SIG-M5 treated with dmso at 0.1 percent for 504 hours (cell line): ENCODE measurements at regions not wholly inside any gene's neighbourhood (a gene's known extent, or its start where the extent isn't known, plus 50 kb on each side); places are given as distances from the start of the nearest gene placed in this dataset.
"Not testable (repeated sequence)": the region's sequence is repeated elsewhere in the genome, so short reads cannot be mapped to it uniquely, and the experiment has no call there.

Source experiments
- DNase-seq: peaks from one replicate; lab custom pipeline; 2025; ENCODE audit not compliant: unreplicated experiment; lab: John Stamatoyannopoulos, UW

DNA sequence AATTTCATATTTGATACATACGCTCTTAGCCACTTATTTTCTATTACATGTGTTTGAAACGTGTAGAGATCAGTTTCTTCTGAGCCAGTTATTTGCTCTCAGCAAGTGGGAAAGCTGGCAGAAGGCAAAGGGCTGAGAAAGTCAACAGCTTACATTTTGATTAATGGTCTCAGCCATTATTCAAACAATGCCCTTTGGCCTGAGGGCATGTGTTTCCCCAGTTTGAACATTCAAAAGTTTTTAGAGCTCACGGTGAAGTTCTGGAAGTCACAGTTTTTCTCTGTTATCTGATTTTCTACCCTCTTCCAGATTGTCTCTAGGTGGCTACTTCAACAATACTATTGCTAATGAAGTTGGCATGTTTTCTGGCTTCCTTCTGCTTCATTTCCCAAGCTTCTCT lies 591.8 kb upstream of the CPEB2 start:
- DNase-seq, result no peak

DNA sequence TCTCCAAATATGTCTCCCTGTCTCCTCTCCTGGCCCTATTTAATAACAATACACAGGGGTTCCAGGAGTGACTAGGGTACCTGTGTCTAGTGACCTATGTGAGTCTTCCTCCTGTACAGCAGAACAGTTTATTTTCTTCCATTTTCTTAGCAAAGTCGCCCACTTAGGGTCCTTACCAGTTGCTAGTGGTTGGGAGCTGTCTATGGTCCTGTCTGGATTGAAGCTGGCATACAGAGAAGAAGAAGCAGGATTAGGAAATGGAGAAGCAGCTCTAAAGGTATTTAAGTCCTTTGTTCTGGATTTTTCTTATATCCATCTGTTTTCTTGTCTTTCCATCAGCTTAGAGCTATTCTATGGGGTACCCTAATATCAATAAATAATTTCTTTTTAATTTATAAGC lies 587.1 kb upstream of the CPEB2 start:
- no peak for DNase-seq

- no peak for DNase-seq
Observed at GRCh38 chr4:14419516-14419915, 582.8 kb upstream of the CPEB2 start.

- not testable (repeated sequence) for DNase-seq
Observed at GRCh38 chr4:14426297-14426696, 576.0 kb upstream of the CPEB2 start.

- DNase-seq, result no peak
Observed at GRCh38 chr4:14428125-14428524, 574.2 kb upstream of the CPEB2 start.

DNA sequence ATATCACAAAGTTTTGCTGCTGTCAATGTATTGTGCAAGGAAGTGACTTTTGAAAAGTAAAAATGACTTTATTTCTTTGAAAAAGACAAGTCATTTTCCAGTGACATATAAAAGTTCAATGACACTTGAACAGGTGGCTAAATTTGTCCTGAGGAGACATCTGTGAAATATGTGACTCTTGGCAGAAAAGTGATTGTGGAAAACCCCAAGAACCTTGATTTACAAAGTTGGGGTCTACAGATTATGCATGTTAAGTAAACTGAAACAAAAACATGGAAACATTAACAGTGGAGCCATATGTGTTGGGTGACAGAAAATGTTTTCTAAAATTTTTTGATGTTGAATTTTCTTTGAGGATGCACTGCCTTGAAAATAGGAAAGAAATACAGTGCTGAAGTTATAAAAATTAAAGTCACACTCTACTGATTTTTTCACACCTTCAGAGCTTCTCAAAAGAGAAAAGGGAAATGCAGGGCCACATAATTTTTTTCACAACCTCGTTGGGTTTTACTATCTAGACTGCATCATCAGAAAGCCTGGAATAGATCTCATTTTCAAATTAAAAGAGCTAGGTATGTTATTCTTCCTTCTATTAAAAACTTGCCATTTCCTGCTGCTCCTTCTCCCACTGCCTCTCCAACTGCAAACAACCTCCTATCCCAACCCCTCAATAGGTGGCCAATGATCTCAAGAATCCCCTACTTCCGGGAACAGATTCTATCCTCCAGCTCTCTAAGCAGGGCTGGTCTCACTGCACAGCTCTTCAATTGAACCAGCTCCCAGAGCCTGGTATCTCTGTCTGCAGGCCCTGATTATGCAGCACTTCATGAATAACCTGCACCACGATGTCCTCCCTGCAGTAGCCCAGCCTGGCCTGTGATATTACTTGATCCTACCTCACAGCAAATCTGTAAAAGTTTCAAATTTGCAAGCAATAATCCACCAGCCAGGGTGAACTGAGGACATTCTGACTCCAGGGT lies 570.8 kb upstream of the CPEB2 start:
- DNase-seq, result no peak

- no peak for DNase-seq
Observed at GRCh38 chr4:14434483-14434882, 567.8 kb upstream of the CPEB2 start.

- no peak for DNase-seq
Observed at GRCh38 chr4:14434916-14435315, 567.4 kb upstream of the CPEB2 start.

DNA sequence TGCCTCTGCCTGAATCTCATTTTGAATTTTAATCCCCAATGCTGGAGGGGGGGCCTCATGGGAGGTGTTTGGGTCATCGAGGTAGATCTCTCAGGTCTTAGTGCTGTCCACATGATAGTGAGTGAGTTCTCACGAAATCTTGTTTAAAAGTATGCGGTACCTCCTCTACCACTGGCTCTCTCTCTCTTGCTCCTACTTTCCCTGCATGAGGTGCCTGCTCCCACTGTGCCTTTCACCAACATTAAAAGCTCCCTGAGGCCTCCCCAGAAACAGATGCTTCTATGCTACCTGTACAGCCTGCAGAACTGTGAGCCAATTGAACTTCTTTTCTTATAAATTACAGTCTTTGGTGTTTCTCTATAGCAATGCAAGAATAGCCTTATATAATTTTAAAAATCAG lies 560.7 kb upstream of the CPEB2 start:
- DNase-seq, result no peak

DNA sequence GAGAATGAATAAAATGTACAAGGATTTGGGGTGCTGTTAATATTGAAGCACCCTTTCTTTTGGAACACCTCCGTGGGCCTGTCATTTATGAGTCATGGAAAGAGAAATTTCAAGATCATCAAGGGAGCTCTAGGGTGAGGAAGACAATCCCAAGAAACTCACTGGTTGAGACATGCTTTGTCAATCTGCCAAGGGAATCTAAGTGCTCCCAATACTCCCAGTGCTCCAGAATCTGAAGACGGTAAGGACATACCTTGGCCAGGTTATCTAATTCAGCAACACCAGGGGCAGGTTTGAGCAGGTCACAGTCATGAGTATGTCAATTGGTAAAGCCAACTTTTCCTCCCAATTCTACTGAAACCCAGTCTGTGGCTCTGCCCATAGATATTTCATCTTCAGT lies 556.4 kb upstream of the CPEB2 start:
- DNase-seq, result no peak

- DNase-seq, result no peak
Observed at GRCh38 chr4:14446311-14446710, 556.0 kb upstream of the CPEB2 start.

DNA sequence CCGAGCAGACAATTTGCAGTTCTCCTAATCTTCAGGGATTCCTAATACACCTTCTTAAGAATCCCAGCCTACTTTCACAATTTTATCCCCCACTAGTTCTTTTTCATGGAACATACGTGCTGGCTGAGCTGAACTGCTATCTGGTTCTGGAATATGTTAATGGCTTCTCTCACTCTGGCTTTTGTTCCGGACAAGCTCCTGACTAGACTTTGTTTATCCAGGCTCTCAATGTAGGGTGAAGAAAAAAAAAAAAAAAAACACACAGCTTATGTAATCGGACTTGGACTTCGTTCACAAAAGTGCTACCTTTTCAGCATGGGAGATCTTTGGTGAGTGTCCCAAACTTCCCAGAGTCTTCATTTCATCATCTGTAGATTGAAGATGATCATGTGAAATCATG lies 555.4 kb upstream of the CPEB2 start:
- DNase-seq, result no peak

DNA sequence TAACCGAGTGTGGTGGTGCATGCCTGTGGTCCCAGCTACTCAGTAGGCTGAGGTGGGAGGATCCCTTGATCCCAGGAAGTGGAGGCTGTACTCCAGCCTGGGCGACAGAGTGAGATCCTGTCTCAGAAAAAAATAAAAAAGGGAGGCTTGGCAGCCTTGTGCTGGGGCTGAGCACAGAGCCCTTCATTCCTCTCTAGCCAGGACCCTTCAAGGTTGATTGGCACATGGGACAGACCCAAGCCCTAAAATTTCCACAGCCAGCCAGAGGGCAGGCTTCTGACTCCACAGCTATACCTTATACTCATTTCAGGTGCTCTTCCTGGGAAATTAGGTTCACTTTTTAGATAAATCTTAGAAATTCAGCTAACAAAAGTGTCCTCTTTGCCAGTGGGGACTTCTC lies 553.0 kb upstream of the CPEB2 start:
- no peak for DNase-seq

DNA sequence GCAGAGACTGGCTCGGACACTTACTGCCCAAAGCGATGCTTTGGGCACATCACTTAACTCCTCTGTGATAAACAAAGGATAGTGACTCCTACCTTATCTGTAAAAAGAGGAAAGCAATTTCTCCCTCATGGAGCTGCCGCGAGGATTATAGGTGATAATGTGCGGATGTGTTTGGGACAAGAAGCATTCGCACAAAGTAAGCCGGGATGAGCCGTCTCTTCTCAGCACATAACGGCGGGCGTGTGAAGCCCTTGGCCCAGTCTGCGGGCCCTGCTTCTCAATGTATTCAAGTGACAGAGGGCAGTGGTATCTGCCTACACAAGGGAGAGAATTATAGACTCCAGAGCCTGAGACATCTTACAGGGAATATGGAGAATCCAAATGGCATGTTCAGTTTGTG lies 550.3 kb upstream of the CPEB2 start:
- no peak for DNase-seq

DNA sequence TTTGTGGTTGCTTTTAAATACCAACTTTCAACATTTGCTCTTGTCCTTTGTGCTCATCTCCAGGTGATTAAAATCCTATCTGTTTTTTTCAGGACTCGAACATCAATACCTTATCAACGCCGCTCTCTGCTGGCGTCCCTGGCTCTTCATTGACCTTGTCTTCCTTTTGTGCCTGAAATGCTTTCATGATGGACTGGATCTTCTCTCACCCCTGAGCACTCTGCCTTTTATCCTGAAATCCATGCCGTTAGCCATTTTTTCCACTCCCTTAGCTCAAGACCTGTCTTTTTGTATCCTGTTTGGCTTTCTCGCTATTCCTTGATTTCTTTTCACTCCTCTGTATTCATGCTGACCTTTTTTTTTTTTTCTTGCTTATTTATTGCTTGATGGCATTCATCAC lies 549.5 kb upstream of the CPEB2 start:
- no peak for DNase-seq

- DNase-seq, result no peak
Observed at GRCh38 chr4:14458463-14458862, 543.8 kb upstream of the CPEB2 start.

DNA sequence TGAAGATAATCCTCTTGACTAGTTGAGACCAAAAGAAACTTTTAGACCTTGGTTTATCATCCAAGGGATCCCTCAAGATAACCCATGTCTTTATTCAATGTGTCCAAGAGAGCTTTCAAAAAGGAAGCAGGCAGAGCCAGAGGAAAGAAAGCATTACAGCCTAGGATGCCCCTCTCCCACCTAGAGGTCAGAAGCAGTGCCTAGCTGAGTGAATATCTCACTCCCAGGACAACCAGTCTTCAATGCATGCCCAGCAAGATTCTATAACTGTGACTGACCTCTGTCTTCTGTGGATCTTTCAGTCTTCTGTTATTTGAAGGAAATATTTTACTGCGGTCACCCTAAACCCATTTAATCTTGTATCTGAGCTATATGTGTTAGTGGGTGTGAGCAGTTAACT lies 537.2 kb upstream of the CPEB2 start:
- no peak for DNase-seq

- no peak for DNase-seq
Observed at GRCh38 chr4:14465507-14465906, 536.8 kb upstream of the CPEB2 start.

DNA sequence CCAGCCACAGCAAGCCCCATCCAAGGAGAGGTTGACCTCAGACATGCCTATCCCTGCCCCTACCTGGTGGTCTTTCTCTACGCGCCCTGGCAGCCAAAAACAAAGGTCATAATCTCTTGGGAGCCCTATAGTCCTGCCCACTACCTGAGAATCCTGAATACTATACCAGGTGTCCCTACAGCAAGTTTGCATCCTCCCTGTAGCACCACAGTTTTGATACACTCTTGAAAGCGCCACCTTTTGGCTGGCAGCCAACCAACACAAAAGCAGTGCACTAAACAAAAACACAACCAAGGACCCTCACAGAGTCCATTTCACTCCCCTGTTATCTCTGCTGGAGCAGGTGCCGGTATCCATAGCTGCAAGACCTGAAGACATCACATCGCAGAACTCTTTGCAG lies 523.8 kb upstream of the CPEB2 start:
- DNase-seq, result no peak

DNA sequence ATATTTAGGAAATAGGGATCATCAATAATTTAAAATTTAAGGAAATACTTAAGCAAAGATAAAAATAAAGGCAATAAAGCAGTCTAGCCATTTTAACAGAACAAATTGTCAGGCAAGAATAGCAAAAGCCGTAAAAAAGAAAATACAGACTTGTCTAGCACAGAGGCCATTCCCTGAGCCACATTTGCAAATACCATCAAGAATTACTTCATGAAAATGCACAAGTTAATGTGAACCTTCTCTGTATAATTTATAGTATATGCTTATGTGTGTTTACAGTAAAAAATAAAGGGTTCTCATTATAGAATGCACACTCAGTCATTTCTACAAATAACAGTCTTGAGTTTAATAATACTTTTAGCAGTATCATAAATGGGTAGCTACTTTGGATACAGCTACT lies 505.9 kb upstream of the CPEB2 start:
- DNase-seq, result no peak

DNA sequence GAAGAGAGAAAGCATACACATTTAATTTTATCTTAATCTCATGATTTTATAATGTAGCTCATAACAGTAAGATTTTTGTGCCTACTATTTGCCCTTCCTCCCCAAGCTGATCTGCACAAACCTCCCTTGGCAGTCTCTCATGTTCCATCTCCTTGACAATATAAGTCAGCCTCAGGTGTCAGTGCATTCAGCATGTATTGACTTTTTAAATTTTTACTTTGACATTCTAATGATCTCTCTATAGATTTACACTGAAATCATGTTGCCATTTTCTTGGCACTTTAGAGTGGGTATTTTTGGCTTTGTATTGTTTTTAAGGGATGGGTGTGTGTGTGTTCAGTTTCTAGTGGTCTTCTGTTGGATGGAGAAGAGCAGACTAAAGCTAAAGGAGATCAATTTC lies 505.3 kb upstream of the CPEB2 start:
- no peak for DNase-seq

GRCh38 chr4:14504162-14504561 lies 498.1 kb upstream of the CPEB2 start:
- no peak for DNase-seq

DNA sequence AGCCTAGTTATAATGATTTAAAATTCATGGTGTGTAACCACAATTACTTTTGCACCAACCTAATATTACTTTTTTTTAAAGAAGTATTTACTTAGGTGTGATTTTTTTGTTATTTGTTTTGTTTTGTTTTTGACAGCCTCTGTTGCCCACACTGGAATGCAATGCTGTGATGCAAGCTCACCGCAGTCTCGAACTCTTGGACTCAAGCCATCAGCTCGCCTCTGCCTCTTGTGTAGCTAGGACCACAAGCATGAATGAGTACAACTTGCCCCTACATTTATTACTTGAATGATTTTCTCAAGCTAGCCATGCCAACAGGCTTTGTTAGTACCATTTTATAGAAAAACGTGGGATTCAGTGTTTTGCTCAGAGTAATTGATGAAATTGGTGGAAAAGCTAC lies 488.8 kb upstream of the CPEB2 start:
- DNase-seq, result no peak
